IMR-90 (cell line): ENCODE measurements at regions not wholly inside any gene's neighbourhood (a gene's known extent, or its start where the extent isn't known, plus 50 kb on each side); places are given as distances from the start of the nearest gene placed in this dataset.

Source experiments
- ATAC-seq: fragments of 200-7000 bp; cut with Tn5 transposase; 2 replicates; pipeline ENCODE4 v1.9.1; 2020; ENCODE audit warnings: low read depth, mild to moderate bottlenecking, moderate library complexity
- BruUV-seq: library from RNA; stranded (reverse); fragments of 400-500 nt; replicated peaks from 2 replicates; lab custom pipeline; 2021; lab: Mats Ljungman, UMichigan
- CTCF ChIA-PET: fragments of 300-600 bp; formaldehyde crosslinking; extraction: SDS; loops from one replicate; lab custom pipeline; 2021; ENCODE audit warnings: antibody characterized with exemption; lab: Yijun Ruan, JAX
- POLR2A ChIA-PET: fragments of 300-600 bp; sonication (Branson Sonifier 250); formaldehyde crosslinking; loops from one replicate; lab custom pipeline; 2022; ENCODE audit warnings: antibody characterized with exemption; ENCODE audit not compliant: unreplicated experiment; lab: Charles Lee
- DNase-seq: peaks from one replicate; pipeline ENCODE4 v3.0.0; 2013
- H2AFZ ChIP-seq: replicated peaks from 2 replicates; pipeline ENCODE3; 2013; ENCODE audit warnings: low read length, mild to moderate bottlenecking; ENCODE audit not compliant: poor library complexity
- H2AK5ac ChIP-seq: 2 replicates; pipeline ENCODE4 v1.6.1; 2013; ENCODE audit warnings: low read depth, low read length, inconsistent platforms
- H2AK9ac ChIP-seq: replicated peaks from 2 replicates; pipeline ENCODE3; 2013; ENCODE audit warnings: mild to moderate bottlenecking, low read depth, low read length, moderate library complexity; ENCODE audit not compliant: poor library complexity
- H2BK120ac ChIP-seq: 2 replicates; pipeline ENCODE4 v1.6.1; 2013; ENCODE audit warnings: low read depth, low read length, inconsistent platforms
- H2BK15ac ChIP-seq: 3 replicates; pipeline ENCODE4 v1.6.1; 2013; ENCODE audit warnings: low read depth, low read length, inconsistent platforms
- H2BK20ac ChIP-seq: 2 replicates; pipeline ENCODE4 v1.6.1; 2013; ENCODE audit warnings: low read depth, mild to moderate bottlenecking, inconsistent platforms, low read length, moderate library complexity
- H2BK5ac ChIP-seq: 2 replicates; pipeline ENCODE4 v1.6.1; 2013; ENCODE audit warnings: mild to moderate bottlenecking, low read depth, low read length, inconsistent platforms; ENCODE audit not compliant: poor library complexity, severe bottlenecking
- H3K14ac ChIP-seq: replicated peaks from 2 replicates; pipeline ENCODE4 v1.6.1; 2013; ENCODE audit warnings: low read depth, low read length, inconsistent platforms
- H3K18ac ChIP-seq: 2 replicates; pipeline ENCODE4 v1.6.1; 2013; ENCODE audit warnings: low read depth, low read length, control low read depth
- H3K23ac ChIP-seq: 2 replicates; pipeline ENCODE4 v1.6.1; 2013; ENCODE audit warnings: low read depth, low read length, inconsistent platforms
- H3K27ac ChIP-seq: 2 replicates; pipeline ENCODE4 v1.5.1; 2013; ENCODE audit warnings: mild to moderate bottlenecking, control low read depth, low read length; ENCODE audit not compliant: insufficient read depth
- H3K27me3 ChIP-seq: 2 replicates; pipeline ENCODE4 v1.6.1; 2013; ENCODE audit warnings: low read length; ENCODE audit not compliant: control insufficient read depth, insufficient read depth
- H3K36me3 ChIP-seq: 2 replicates; pipeline ENCODE4 v1.6.1; 2013; ENCODE audit warnings: low read length, mixed read lengths; ENCODE audit not compliant: control insufficient read depth, insufficient read depth
- H3K4ac ChIP-seq: 2 replicates; pipeline ENCODE4 v1.6.1; 2013; ENCODE audit warnings: low read depth, low read length, inconsistent platforms
- H3K4me1 ChIP-seq: 2 replicates; pipeline ENCODE4 v1.6.1; 2013; ENCODE audit warnings: low read length, mixed read lengths; ENCODE audit not compliant: control insufficient read depth, insufficient read depth
- H3K4me2 ChIP-seq: 2 replicates; pipeline ENCODE4 v1.6.1; 2013; ENCODE audit warnings: low read depth, mild to moderate bottlenecking, control low read depth, low read length, moderate library complexity
- H3K4me3 ChIP-seq: 2 replicates; pipeline ENCODE4 v1.5.1; 2013; ENCODE audit warnings: low read depth, mild to moderate bottlenecking, control low read depth, low read length, moderate library complexity; ENCODE audit not compliant: insufficient read depth
- H3K56ac ChIP-seq: 2 replicates; pipeline ENCODE4 v1.6.1; 2013; ENCODE audit warnings: low read length, inconsistent platforms; ENCODE audit not compliant: insufficient read depth; ENCODE audit errors: extremely low read depth
- H3K79me1 ChIP-seq, 2 experiments: 2 replicates each; pipeline ENCODE4 v1.6.1; 2013; ENCODE audit warnings: low read length in 2 of 2, inconsistent platforms in 1 of 2, low read depth in 1 of 2
- H3K9ac ChIP-seq: 2 replicates; pipeline ENCODE4 v1.6.1; 2013; ENCODE audit warnings: low read depth, low read length, control low read depth
- H3K9me1 ChIP-seq: 2 replicates; pipeline ENCODE4 v1.6.1; 2013; ENCODE audit warnings: low read length, inconsistent platforms; ENCODE audit not compliant: insufficient read depth
- H3K9me3 ChIP-seq: 2 replicates; pipeline ENCODE4 v1.6.1; 2013; ENCODE audit warnings: low read length; ENCODE audit not compliant: control insufficient read depth, insufficient read depth
- H4K20me1 ChIP-seq: 2 replicates; pipeline ENCODE4 v1.6.1; 2013; ENCODE audit warnings: low read length, inconsistent platforms; ENCODE audit not compliant: insufficient read depth
- H4K5ac ChIP-seq: 2 replicates; pipeline ENCODE4 v1.6.1; 2013; ENCODE audit warnings: mild to moderate bottlenecking, low read depth, low read length, control low read depth
- H4K8ac ChIP-seq, 2 experiments: 2 replicates each; pipeline ENCODE4 v1.6.1; 2013; ENCODE audit warnings: low read depth in 2 of 2, low read length in 2 of 2, control low read depth in 1 of 2, inconsistent platforms in 1 of 2
- H4K91ac ChIP-seq: 2 replicates; pipeline ENCODE4 v1.6.1; 2013; ENCODE audit warnings: low read depth, low read length, inconsistent platforms; ENCODE audit not compliant: insufficient read depth
- BHLHE40 ChIP-seq: fragments of 150-350 bp; IDR thresholded peaks from 2 replicates; pipeline ENCODE4 v1.6.1; 2016; ENCODE audit warnings: mild to moderate bottlenecking, low read depth, low read length
- CHD1 ChIP-seq: IDR thresholded peaks from 2 replicates; pipeline ENCODE4 v1.6.1; 2012; ENCODE audit warnings: low read depth, low read length, improper control_type of control experiment
- MAZ ChIP-seq: IDR thresholded peaks from 2 replicates; pipeline ENCODE4 v1.6.1; 2012; ENCODE audit warnings: low read depth, mild to moderate bottlenecking, low read length, improper control_type of control experiment, moderate library complexity, borderline replicate concordance
- MXI1 ChIP-seq: IDR thresholded peaks from 2 replicates; pipeline ENCODE4 v1.6.1; 2012; ENCODE audit warnings: low read depth, mild to moderate bottlenecking, low read length, moderate library complexity, borderline replicate concordance
- POLR2A ChIP-seq: IDR thresholded peaks from 2 replicates; pipeline ENCODE4 v1.6.1; 2012; ENCODE audit warnings: mild to moderate bottlenecking, low read depth, low read length
- RAD21 ChIP-seq: IDR thresholded peaks from 2 replicates; pipeline ENCODE4 v1.6.1; 2012; ENCODE audit warnings: low read length, improper control_type of control experiment
- RCOR1 ChIP-seq: IDR thresholded peaks from 2 replicates; pipeline ENCODE4 v1.6.1; 2012; ENCODE audit warnings: mild to moderate bottlenecking, low read length, improper control_type of control experiment; ENCODE audit not compliant: insufficient replicate concordance
- RFX5 ChIP-seq: IDR thresholded peaks from 2 replicates; pipeline ENCODE4 v1.8.0; 2012; ENCODE audit warnings: low read depth, mild to moderate bottlenecking, low read length, moderate library complexity
- SMC3 ChIP-seq: fragments of 150-350 bp; IDR thresholded peaks from 2 replicates; pipeline ENCODE4 v1.6.1; 2016; ENCODE audit warnings: low read depth, mild to moderate bottlenecking, antibody characterized with exemption, low read length, moderate library complexity
- WGBS, 2 experiments: methylation state at CpG; one replicate each; pipeline versions ENCODE4 v1.1.5 to v1.1.7; 2013; ENCODE audit warnings: missing lambda C conversion rate in 2 of 2; ENCODE audit not compliant: insufficient read length in 1 of 2; ENCODE audit errors: extremely low coverage in 2 of 2; 5-methylcytosine and 5-hydroxymethylcytosine counted together
- dilution Hi-C: fragments of 300-500 bp; cut with HindIII; formaldehyde crosslinking; loops from one replicate; pipeline ENCODE4 v1.14.3; 2018; ENCODE audit warnings: low sequenced_read_pairs; ENCODE audit not compliant: unreplicated experiment
- in situ Hi-C: fragments of 300-500 bp; cut with MboI; formaldehyde crosslinking; loops from 3 replicates; pipeline ENCODE4 v1.14.3; 2019; ENCODE audit warnings: low sequenced_read_pairs, inconsistent platforms, mixed read lengths
- intact Hi-C: fragments of 100-400 bp; cut with micrococcal nuclease; formaldehyde crosslinking; loops from 2 replicates; pipeline ENCODE4 v1.10.0; 2022
- TF ChIP-seq, protein P1 (sequence below): fragments of 150-350 bp; IDR thresholded peaks from 2 replicates; pipeline ENCODE4 v1.6.1; 2017; ENCODE audit warnings: mild to moderate bottlenecking, antibody characterized with exemption, low read length, low read depth

DNA sequence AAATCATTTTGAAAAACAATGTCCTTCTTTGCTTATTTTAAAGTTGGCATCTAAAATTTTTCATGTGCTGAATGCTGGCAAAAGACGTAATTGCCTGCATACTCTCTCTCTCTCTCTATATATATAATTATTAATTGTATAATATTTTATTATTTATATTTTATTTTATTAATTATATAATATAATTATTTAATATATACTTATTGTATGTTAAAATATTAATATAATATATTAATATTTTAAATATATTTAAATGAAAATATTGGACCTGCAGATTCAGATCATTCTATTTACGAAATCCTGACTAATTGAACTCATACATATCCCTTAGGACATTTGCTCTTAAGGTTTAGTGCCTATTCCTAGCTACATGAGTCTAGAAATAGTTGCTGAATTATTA lies 144.7 kb upstream of the VCX start:
- TF ChIP-seq BHLHE40 (no peak), RCOR1 (no peak), CHD1 (no peak), MAZ (no peak), RAD21 (no peak), MXI1 (no peak), POLR2A (no peak), SMC3 (no peak), RFX5 (no peak)
- TF ChIP-seq, protein P1, sequence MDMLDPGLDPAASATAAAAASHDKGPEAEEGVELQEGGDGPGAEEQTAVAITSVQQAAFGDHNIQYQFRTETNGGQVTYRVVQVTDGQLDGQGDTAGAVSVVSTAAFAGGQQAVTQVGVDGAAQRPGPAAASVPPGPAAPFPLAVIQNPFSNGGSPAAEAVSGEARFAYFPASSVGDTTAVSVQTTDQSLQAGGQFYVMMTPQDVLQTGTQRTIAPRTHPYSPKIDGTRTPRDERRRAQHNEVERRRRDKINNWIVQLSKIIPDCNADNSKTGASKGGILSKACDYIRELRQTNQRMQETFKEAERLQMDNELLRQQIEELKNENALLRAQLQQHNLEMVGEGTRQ = no peak
- H4K20me1 ChIP-seq = no peaks in the 10 kb centered on the region
- no peak overlapping the region for H3K23ac ChIP-seq
- no TSS peak for BruUV-seq
- no peaks in the 10 kb centered on the region for H3K79me1 ChIP-seq
- no peak overlapping the region for H4K91ac ChIP-seq
- H3K9ac ChIP-seq = no peak overlapping the region
- H2AK5ac ChIP-seq = no peak overlapping the region
- H2AFZ ChIP-seq = no peak overlapping the region
- intact Hi-C loops = no loop called here
- dilution Hi-C loops = no loop called here
- H2BK120ac ChIP-seq = no peak overlapping the region
- H2BK15ac ChIP-seq = no peak overlapping the region
- peaks cover 5% of the 10 kb centered on the region; the same call in 1 of the 2 replicates for H3K9me3 ChIP-seq
- no peak overlapping the region for H3K4me3 ChIP-seq
- ATAC-seq = no peak
- no peak overlapping the region for H3K18ac ChIP-seq
- H2AK9ac ChIP-seq = no peak overlapping the region
- H3K27me3 ChIP-seq = no peaks in the 10 kb centered on the region
- POLR2A ChIA-PET = no interaction called here
- H3K27ac ChIP-seq = no peak overlapping the region
- no peak overlapping the region for H3K14ac ChIP-seq
- no peak overlapping the region for H2BK5ac ChIP-seq
- no peak overlapping the region for H3K4me2 ChIP-seq
- WGBS, 2 experiments = no CpG with 5 or more reads among the region's 2 CpGs
- H3K36me3 ChIP-seq = no peaks in the 10 kb centered on the region
- DNase-seq = no peak
- H3K4ac ChIP-seq = no peak overlapping the region
- H4K5ac ChIP-seq = no peak overlapping the region
- H3K9me1 ChIP-seq = no peaks in the 10 kb centered on the region
- no peak overlapping the region for H3K56ac ChIP-seq
- no peak overlapping the region for H2BK20ac ChIP-seq
- CTCF ChIA-PET = no interaction called here
- no peaks in the 10 kb centered on the region for H3K4me1 ChIP-seq
- no peak overlapping the region for H4K8ac ChIP-seq
- in situ Hi-C loops = no loop called here
